GM12864 (cell line): ENCODE measurements at regions not wholly inside any gene's neighbourhood (a gene's known extent, or its start where the extent isn't known, plus 50 kb on each side); places are given as distances from the start of the nearest gene placed in this dataset.
A peak's percentile ranks its signal among the peaks of the same experiment; 100 is the strongest.

Source experiments
- DNase-seq: peaks from one replicate; pipeline ENCODE4 v3.0.0-alpha.2; 2011; ENCODE audit warnings: low read depth
- H3K4me3 ChIP-seq: 2 replicates; pipeline ENCODE4 v1.5.1; 2011; ENCODE audit warnings: mild to moderate bottlenecking, low read depth, low read length, control low read depth
- TF ChIP-seq, protein P1 (sequence below): IDR thresholded peaks from 2 replicates; pipeline ENCODE4 v1.5.1; 2011; ENCODE audit warnings: low read depth, mild to moderate bottlenecking, moderate library complexity, low read length, control low read depth, inconsistent platforms; ENCODE audit errors: missing control alignments

DNA sequence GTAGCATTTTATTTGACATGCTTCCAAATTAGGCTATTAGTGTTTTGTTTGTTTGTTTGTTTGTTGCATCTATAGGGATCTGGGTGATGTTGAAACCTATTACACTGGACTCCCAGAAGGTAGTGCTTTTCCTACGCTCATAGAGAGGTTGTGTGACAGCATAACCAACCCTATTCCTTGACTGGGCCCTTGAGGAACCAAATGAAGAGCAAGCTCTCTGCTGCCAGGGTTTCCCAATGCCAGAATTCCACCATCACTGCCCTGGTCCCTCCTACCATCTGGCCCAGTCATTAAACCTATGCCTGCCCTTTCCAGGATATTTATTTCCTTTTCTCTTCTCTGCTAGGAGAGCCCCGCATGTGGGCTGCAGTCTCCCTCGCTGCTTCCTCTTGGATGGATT is 210.6 kb downstream of the IRS2 start:
- DNase-seq = no peak
- TF ChIP-seq, protein P1, sequence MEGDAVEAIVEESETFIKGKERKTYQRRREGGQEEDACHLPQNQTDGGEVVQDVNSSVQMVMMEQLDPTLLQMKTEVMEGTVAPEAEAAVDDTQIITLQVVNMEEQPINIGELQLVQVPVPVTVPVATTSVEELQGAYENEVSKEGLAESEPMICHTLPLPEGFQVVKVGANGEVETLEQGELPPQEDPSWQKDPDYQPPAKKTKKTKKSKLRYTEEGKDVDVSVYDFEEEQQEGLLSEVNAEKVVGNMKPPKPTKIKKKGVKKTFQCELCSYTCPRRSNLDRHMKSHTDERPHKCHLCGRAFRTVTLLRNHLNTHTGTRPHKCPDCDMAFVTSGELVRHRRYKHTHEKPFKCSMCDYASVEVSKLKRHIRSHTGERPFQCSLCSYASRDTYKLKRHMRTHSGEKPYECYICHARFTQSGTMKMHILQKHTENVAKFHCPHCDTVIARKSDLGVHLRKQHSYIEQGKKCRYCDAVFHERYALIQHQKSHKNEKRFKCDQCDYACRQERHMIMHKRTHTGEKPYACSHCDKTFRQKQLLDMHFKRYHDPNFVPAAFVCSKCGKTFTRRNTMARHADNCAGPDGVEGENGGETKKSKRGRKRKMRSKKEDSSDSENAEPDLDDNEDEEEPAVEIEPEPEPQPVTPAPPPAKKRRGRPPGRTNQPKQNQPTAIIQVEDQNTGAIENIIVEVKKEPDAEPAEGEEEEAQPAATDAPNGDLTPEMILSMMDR = no peak
- no peak overlapping the region for H3K4me3 ChIP-seq

- H3K4me3 ChIP-seq = no peak overlapping the region
- TF ChIP-seq, protein P1 = no peak
- no peak for DNase-seq
Measured at GRCh38 chr13:109572389-109572788, 214.0 kb downstream of the IRS2 start.

- DNase-seq = peak; percentile 5
- TF ChIP-seq, protein P1 = no peak
- H3K4me3 ChIP-seq = no peak overlapping the region
Measured at GRCh38 chr13:109569958-109570711, 216.2 kb downstream of the IRS2 start.

DNA sequence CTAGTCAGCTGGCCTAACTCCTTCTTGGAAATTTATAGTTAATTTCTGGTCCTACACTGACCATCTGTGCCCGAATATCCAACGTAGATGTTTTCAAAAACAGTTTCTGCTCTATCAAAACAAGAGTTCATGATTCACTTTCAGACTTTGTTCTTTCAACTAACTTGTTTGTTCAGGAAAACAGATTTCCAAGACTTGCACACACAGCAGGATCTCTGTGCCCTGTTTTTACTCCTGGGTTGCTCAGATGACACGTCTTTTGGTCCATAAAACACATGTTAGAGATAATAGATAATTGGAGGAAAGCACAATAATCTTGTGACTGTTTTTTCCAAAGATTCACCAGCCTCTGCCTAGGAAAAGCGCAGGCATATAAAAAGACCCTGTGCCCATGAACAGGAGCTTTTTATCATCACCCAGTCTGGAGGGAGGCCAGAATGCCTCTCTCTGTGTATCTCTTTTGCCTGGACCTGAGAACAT is 218.0 kb downstream of the IRS2 start:
- DNase-seq = no peak
- H3K4me3 ChIP-seq = no peak overlapping the region
- TF ChIP-seq, protein P1 = no peak

DNA sequence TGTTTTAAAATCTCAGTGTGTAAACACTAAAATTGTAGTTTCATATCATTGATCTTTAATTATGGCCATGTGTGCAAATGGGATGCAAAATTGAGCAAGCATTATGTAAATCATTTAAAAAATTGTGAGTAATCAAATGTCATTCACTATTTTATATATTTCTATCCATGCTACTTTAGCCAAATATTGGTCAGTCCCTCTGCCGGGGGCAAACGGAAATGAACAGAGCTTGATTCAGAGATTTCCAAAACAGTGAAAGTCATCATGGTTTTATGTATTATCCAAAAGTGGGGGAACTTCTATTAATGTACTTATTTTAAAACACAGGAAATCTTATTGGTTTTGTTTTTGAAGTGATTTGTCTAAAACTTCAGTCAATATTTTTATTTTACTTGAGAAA is 219.1 kb downstream of the IRS2 start:
- TF ChIP-seq, protein P1 = no peak
- no peak overlapping the region for H3K4me3 ChIP-seq
- DNase-seq = no peak

DNA sequence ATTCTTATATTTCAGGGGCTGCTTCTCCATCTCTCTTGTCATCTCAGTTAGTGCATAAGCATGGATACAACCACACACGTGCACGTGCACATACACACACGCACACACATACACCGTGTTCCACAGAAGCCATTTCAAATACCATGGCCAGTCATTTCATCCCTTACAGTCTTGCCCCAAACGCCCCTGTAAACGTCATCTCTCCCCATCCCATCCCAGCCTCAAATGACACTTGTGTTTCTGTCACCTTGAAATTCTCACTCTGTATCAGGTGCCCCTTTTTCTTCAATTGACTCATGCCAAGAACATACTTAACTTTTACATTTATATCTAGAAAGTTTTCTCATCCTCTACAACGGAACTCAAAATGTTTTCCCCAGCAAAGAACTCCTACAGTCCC is 220.5 kb downstream of the IRS2 start:
- TF ChIP-seq, protein P1 = no peak
- no peak overlapping the region for H3K4me3 ChIP-seq
- no peak for DNase-seq

DNA sequence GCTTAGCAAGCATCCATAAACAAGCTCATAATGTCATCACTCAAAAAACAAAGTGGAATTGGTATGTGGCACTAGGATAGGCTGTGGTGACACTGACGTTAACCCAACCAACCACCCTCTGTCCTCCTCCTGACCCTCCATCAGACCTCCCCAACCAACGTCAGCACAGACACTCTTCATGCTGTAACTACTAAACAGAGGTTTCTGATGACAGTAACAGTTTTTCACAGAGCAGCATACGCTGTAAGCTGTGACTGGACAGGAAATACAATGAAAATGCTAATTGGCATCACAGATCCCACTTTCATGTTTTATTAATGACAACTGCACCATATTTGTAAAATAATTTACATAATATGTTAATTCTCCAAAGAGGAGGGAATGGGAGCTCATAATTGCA is 238.0 kb downstream of the IRS2 start:
- no peak for DNase-seq

More for the DNA sequence above, 238.0 kb downstream of the IRS2 start:
- no peak overlapping the region for H3K4me3 ChIP-seq
- TF ChIP-seq, protein P1 = no peak
